ENCODE measurements at regions not wholly inside any gene's neighbourhood (a gene's known extent, or its start where the extent isn't known, plus 50 kb on each side); places are given as distances from the start of the nearest gene placed in this dataset.

- Histone ChIP-seq H3K9me3 (ENCODE audit: insufficient read depth, low read length, severe bottlenecking) (no peaks in the 10 kb centered on the region), H2AFZ (ENCODE audit: low read depth, low read length) (no peak overlapping the region)
These were observed 1265.4 kb upstream of the ADGRB3 start for GRCh38 chr6:67369679-67370078.

GRCh38 chr6:67362976-67363375 lies 1272.1 kb upstream of the ADGRB3 start:
- Histone ChIP-seq H3K9ac (ENCODE audit: low read depth, low read length) (no peak overlapping the region), H3K27ac (ENCODE audit: low read length) (no peak overlapping the region), H3K36me3 (ENCODE audit: insufficient read depth, low read length) (no peaks in the 10 kb centered on the region), H3K4me2 (ENCODE audit: insufficient read depth, low read length) (no peak overlapping the region), H4K20me1 (ENCODE audit: insufficient read depth, low read length) (no peaks in the 10 kb centered on the region), H2AFZ (ENCODE audit: low read depth, low read length) (no peak overlapping the region), H3K79me2 (ENCODE audit: insufficient read depth, low read length) (no peaks in the 10 kb centered on the region), H3K4me1 (ENCODE audit: insufficient read depth, low read length) (peaks cover 10% of the 10 kb centered on the region), H3K4me3 (ENCODE audit: low read depth in 1 of 2, low read length in 2 of 2) (no peak overlapping the region), H3K27me3 (ENCODE audit: insufficient read depth, low read length, poor library complexity) (no peaks in the 10 kb centered on the region), H3K9me3 (ENCODE audit: insufficient read depth, low read length, severe bottlenecking) (no peaks in the 10 kb centered on the region)
- TF ChIP-seq CTCF (IDR thresholded peaks at IDR 0.05; ENCODE audit: borderline replicate concordance, extremely low read depth, low read length, poor library complexity, severe bottlenecking) (no peak), EZH2 (IDR thresholded peaks at IDR 0.05; ENCODE audit: borderline replicate concordance, low read depth, low read length, severe bottlenecking) (no peak)
- no peak for DNase-seq
- ATAC-seq (ENCODE audit: insufficient read depth, low read depth) = no peak

More at GRCh38 chr6:67369679-67370078, 1265.4 kb upstream of the ADGRB3 start:
- ATAC-seq (ENCODE audit: insufficient read depth, low read depth) (no peak), DNase-seq (no peak)
- no peaks in the 10 kb centered on the region for H3K79me2 ChIP-seq (ENCODE audit: insufficient read depth, low read length)
- no peak overlapping the region for H3K9ac ChIP-seq (ENCODE audit: low read depth, low read length)
- no peaks in the 10 kb centered on the region for H3K27me3 ChIP-seq (ENCODE audit: insufficient read depth, low read length, poor library complexity)
- no peaks in the 10 kb centered on the region for H3K36me3 ChIP-seq (ENCODE audit: insufficient read depth, low read length)
- H3K27ac ChIP-seq (ENCODE audit: low read length) = no peak overlapping the region
- H3K4me2 ChIP-seq (ENCODE audit: insufficient read depth, low read length) = no peak overlapping the region
- H3K4me1 ChIP-seq (ENCODE audit: insufficient read depth, low read length) = no peaks in the 10 kb centered on the region
- H4K20me1 ChIP-seq (ENCODE audit: insufficient read depth, low read length) = no peaks in the 10 kb centered on the region
- no peak overlapping the region for H3K4me3 ChIP-seq (ENCODE audit: low read depth in 1 of 2, low read length in 2 of 2)
- TF ChIP-seq EZH2 (IDR thresholded peaks at IDR 0.05; ENCODE audit: borderline replicate concordance, low read depth, low read length, severe bottlenecking) = no peak
- TF ChIP-seq CTCF (IDR thresholded peaks at IDR 0.05; ENCODE audit: borderline replicate concordance, extremely low read depth, low read length, poor library complexity, severe bottlenecking) = no peak

- H3K27me3 ChIP-seq (ENCODE audit: insufficient read depth, low read length, poor library complexity) = no peaks in the 10 kb centered on the region
- H3K79me2 ChIP-seq (ENCODE audit: insufficient read depth, low read length) = no peaks in the 10 kb centered on the region
- no peak overlapping the region for H3K9ac ChIP-seq (ENCODE audit: low read depth, low read length)
- no peak for DNase-seq
- H2AFZ ChIP-seq (ENCODE audit: low read depth, low read length) = peak overlapping the region; percentile 79
- peak overlapping the region; percentile 53; the same call in 1 of the 2 replicates for H3K4me2 ChIP-seq (ENCODE audit: insufficient read depth, low read length)
- peak overlapping the region; percentile 55; the same call in 1 of the 2 replicates for H3K27ac ChIP-seq (ENCODE audit: low read length)
- H4K20me1 ChIP-seq (ENCODE audit: insufficient read depth, low read length) = no peaks in the 10 kb centered on the region
- H3K36me3 ChIP-seq (ENCODE audit: insufficient read depth, low read length) = no peaks in the 10 kb centered on the region
- TF ChIP-seq EZH2 (IDR thresholded peaks at IDR 0.05; ENCODE audit: borderline replicate concordance, low read depth, low read length, severe bottlenecking) (no peak), CTCF (IDR thresholded peaks at IDR 0.05; ENCODE audit: borderline replicate concordance, extremely low read depth, low read length, poor library complexity, severe bottlenecking) (no peak)
- H3K4me3 ChIP-seq (ENCODE audit: low read depth in 1 of 2, low read length in 2 of 2) = peak overlapping the region in 1 of 2 experiments; percentile 29; a peak in 1 of 4 replicates
- no peaks in the 10 kb centered on the region for H3K9me3 ChIP-seq (ENCODE audit: insufficient read depth, low read length, severe bottlenecking)
- peak; percentile 64; the same call in 2 of the 3 replicates for ATAC-seq (ENCODE audit: insufficient read depth, low read depth)
- peaks cover 10% of the 10 kb centered on the region for H3K4me1 ChIP-seq (ENCODE audit: insufficient read depth, low read length)
These were observed 1273.8 kb upstream of the ADGRB3 start for GRCh38 chr6:67361264-67361663.

GRCh38 chr6:67358241-67358640 lies 1276.8 kb upstream of the ADGRB3 start:
- Histone ChIP-seq H3K36me3 (ENCODE audit: insufficient read depth, low read length) (no peaks in the 10 kb centered on the region), H3K4me2 (ENCODE audit: insufficient read depth, low read length) (no peak overlapping the region), H3K9ac (ENCODE audit: low read depth, low read length) (no peak overlapping the region), H3K79me2 (ENCODE audit: insufficient read depth, low read length) (no peaks in the 10 kb centered on the region), H3K27ac (ENCODE audit: low read length) (no peak overlapping the region), H3K27me3 (ENCODE audit: insufficient read depth, low read length, poor library complexity) (no peaks in the 10 kb centered on the region), H3K4me3 (ENCODE audit: low read depth in 1 of 2, low read length in 2 of 2) (no peak overlapping the region), H3K4me1 (ENCODE audit: insufficient read depth, low read length) (peaks cover 10% of the 10 kb centered on the region), H2AFZ (ENCODE audit: low read depth, low read length) (no peak overlapping the region), H3K9me3 (ENCODE audit: insufficient read depth, low read length, severe bottlenecking) (no peaks in the 10 kb centered on the region), H4K20me1 (ENCODE audit: insufficient read depth, low read length) (no peaks in the 10 kb centered on the region)
- no peak for TF ChIP-seq EZH2 (IDR thresholded peaks at IDR 0.05; ENCODE audit: borderline replicate concordance, low read depth, low read length, severe bottlenecking)
- no peak for TF ChIP-seq CTCF (IDR thresholded peaks at IDR 0.05; ENCODE audit: borderline replicate concordance, extremely low read depth, low read length, poor library complexity, severe bottlenecking)
- ATAC-seq (ENCODE audit: insufficient read depth, low read depth) (no peak), DNase-seq (no peak)
